NB4 (cell line): ENCODE measurements at regions not wholly inside any gene's neighbourhood (a gene's known extent, or its start where the extent isn't known, plus 50 kb on each side); places are given as distances from the start of the nearest gene placed in this dataset.

Experiments
- DNase-seq: peaks from one replicate; pipeline ENCODE4 v3.0.0; 2010; ENCODE audit warnings: low read depth
- H3K4me3 ChIP-seq: one replicate; pipeline ENCODE4 v1.5.1; 2011; ENCODE audit warnings: mild to moderate bottlenecking, low read depth, low read length, moderate library complexity
- MYC ChIP-seq: IDR thresholded peaks from 2 replicates; pipeline ENCODE4 v1.6.1; 2011; ENCODE audit warnings: low read depth, low read length
- POLR2A ChIP-seq: IDR thresholded peaks from 2 replicates; pipeline ENCODE4 v1.6.1; 2011; ENCODE audit warnings: mild to moderate bottlenecking; ENCODE audit not compliant: insufficient read length; ENCODE audit errors: extremely low read depth
- TF ChIP-seq, protein P1 (sequence below): IDR thresholded peaks from 2 replicates; pipeline ENCODE4 v1.6.1; 2011; ENCODE audit warnings: low read depth, low read length
- TF ChIP-seq, protein P2 (sequence below): IDR thresholded peaks from one replicate; pipeline ENCODE4 v1.5.1; 2012; ENCODE audit warnings: low read depth, low read length

DNA sequence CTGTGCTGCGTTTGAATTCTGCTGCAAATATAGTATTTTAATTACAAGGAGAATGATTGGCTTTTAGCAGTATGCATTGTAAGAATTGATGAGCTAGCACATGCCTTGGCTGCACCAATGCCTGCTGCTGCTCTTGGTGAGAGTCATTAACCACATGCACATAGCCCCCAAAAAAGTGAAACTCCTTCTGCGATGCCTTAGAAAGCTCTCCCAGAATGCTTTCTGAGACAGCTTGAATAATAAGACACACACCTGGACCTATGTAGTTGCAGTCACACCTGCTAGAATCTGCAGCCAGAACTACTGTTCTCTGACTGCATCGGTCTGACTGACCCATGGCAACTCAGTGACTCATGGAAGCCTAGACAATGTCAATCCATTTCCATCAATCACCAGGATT, 170.1 kb upstream of the DDX18 start:
- DNase-seq = no peak
- TF ChIP-seq MYC (no peak), POLR2A (no peak)
- TF ChIP-seq, protein P1, sequence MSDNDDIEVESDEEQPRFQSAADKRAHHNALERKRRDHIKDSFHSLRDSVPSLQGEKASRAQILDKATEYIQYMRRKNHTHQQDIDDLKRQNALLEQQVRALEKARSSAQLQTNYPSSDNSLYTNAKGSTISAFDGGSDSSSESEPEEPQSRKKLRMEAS = no peak
- TF ChIP-seq, protein P2, sequence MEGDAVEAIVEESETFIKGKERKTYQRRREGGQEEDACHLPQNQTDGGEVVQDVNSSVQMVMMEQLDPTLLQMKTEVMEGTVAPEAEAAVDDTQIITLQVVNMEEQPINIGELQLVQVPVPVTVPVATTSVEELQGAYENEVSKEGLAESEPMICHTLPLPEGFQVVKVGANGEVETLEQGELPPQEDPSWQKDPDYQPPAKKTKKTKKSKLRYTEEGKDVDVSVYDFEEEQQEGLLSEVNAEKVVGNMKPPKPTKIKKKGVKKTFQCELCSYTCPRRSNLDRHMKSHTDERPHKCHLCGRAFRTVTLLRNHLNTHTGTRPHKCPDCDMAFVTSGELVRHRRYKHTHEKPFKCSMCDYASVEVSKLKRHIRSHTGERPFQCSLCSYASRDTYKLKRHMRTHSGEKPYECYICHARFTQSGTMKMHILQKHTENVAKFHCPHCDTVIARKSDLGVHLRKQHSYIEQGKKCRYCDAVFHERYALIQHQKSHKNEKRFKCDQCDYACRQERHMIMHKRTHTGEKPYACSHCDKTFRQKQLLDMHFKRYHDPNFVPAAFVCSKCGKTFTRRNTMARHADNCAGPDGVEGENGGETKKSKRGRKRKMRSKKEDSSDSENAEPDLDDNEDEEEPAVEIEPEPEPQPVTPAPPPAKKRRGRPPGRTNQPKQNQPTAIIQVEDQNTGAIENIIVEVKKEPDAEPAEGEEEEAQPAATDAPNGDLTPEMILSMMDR = no peak
- H3K4me3 ChIP-seq = no peak overlapping the region

DNA sequence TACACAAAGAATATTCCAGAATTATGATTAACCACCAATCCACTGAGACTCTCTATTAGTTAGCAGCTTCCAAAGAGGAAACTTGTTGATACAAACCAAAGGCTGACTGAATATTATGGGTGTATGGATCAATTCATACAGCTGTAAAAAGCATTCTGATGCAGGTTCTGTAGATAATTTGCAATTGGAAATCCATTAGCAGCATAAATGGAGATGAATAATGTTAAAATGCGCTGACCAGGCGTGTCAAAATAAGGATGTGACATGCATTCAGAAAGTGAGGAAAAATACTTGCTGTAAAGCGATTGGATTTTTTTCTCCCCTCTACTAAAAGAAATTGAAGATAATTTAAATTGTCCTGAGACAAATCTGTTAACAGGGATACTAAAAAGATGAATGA, 169.0 kb upstream of the DDX18 start:
- H3K4me3 ChIP-seq = no peak overlapping the region
- DNase-seq = no peak

DNA sequence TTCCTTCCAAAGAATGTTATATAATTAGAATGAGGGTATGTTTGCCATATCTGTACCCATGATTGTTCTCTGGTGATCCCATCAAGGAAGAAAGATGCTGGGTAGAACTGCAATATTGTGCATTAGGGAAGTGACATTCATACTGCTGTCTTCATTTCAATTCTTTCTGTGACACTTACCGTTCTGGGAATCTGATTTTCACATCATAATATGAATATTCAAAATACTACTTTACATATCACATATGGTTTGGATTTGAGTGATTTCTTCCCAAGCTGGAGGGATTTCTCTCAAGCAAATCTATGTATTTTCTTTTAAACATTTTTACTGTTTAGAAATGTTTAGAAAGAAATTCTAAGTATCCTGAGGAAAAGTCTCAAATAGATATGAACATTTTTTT, 168.4 kb upstream of the DDX18 start:
- no peak overlapping the region for H3K4me3 ChIP-seq
- TF ChIP-seq POLR2A = no peak
- no peak for TF ChIP-seq MYC
- TF ChIP-seq, protein P2 = no peak
- TF ChIP-seq, protein P1 = no peak
- DNase-seq = no peak

More for the DNA sequence above, 169.0 kb upstream of the DDX18 start:
- TF ChIP-seq MYC (no peak), POLR2A (no peak)
- TF ChIP-seq, protein P1 = no peak
- TF ChIP-seq, protein P2 = no peak

DNA sequence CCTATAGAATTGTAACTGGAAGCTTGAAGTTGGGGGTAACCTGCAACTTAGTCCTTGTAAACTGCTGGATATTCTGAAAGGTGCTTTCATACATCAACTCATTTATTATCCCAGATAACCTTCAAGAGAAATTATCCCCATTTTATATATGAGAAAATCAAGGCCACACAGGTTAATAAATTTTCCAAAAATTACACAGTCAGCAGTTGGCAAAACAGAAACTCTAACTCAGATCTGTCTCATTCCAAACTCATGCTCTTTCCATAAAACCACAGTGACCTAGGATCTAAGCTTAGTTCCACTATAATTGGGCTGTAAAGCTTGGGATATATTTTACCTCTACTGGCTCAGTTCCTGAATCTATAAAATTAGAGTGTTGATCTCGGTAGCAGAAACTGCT, 167.6 kb upstream of the DDX18 start:
- DNase-seq = no peak
- no peak overlapping the region for H3K4me3 ChIP-seq
- no peak for TF ChIP-seq MYC
- TF ChIP-seq, protein P1 = no peak
- TF ChIP-seq, protein P2 = no peak
- no peak for TF ChIP-seq POLR2A

DNA sequence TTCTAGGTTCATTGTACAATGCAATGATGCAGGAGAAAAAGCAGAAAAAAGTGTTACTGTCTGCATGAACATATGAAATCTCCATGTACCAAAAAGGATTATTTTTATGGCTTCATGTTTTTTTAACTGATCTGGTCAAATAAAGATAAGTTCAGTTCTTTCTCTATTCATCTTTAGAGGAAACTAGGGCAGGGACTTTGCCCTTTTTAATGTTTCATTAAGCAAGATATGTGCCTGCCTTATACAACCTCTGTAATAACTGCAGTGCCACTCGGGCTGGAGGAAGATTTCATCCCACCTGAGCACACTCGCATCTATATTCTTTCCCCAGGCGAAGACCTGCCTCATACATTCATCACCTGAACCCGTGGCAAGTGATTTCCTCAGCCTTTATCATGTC, 157.9 kb upstream of the DDX18 start:
- no peak for TF ChIP-seq MYC
- TF ChIP-seq, protein P2 = no peak
- TF ChIP-seq, protein P1 = no peak
- TF ChIP-seq POLR2A = no peak
- no peak for DNase-seq
- H3K4me3 ChIP-seq = no peak overlapping the region

DNA sequence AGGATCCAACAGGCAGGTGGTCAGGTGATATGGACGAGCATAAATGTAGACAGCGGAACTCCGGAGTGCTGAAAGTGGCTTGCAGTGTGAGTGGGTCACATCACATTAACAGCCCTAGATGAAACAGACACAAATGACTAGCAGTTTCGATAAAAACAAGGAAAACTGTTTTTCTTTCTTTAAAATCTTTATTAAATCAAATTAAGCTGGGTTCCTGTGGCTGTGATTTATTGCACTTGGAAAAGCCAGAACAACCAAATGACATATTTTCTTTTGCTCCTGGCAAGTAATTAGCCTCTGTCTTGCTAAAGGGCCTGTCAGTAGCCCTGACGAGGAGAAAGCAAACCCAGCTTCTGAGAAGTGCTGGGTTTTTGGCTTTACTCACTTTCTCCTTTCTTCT, 152.9 kb upstream of the DDX18 start:
- DNase-seq = no peak
- TF ChIP-seq POLR2A (no peak), MYC (no peak)
- no peak overlapping the region for H3K4me3 ChIP-seq
